Epithelial cell of esophagus (primary cell): ENCODE measurements at regions not wholly inside any gene's neighbourhood (a gene's known extent, or its start where the extent isn't known, plus 50 kb on each side); places are given as distances from the start of the nearest gene placed in this dataset.

Source experiments
- DNase-seq: peaks from one replicate; pipeline ENCODE4 v3.0.0; 2010; ENCODE audit warnings: low read depth
- H3K4me3 ChIP-seq: 2 replicates; pipeline ENCODE4 v1.5.1; 2011; ENCODE audit warnings: mild to moderate bottlenecking, low read length, control low read depth
- CTCF ChIP-seq: IDR thresholded peaks from 2 replicates; pipeline ENCODE4 v1.5.1; 2011; ENCODE audit warnings: low read depth, mild to moderate bottlenecking, low read length, control low read depth, inconsistent platforms; ENCODE audit not compliant: insufficient read depth; ENCODE audit errors: missing control alignments

DNA sequence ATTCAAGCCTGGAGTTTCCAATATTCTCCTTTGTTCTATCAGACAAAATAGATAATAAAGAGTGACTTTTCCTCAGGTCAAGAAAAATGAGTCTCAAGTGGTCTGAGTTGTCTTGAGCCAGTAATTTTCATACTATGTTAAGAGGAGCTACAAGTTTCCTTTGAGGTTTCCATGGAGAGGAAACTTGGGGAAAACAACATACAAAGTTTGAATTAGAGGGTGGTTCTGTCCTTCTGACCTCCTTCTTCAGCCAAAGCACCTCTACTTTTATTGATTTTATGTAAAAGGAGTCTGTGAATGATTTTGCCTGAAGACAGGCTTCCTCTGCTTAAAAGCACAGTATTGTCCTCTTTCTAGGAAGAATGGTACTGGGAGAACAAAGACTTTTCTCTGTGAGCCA lies 497.2 kb upstream of the PKN2 start:
- H3K4me3 ChIP-seq, result no peak overlapping the region
- TF ChIP-seq CTCF, result no peak
- DNase-seq, result no peak

DNA sequence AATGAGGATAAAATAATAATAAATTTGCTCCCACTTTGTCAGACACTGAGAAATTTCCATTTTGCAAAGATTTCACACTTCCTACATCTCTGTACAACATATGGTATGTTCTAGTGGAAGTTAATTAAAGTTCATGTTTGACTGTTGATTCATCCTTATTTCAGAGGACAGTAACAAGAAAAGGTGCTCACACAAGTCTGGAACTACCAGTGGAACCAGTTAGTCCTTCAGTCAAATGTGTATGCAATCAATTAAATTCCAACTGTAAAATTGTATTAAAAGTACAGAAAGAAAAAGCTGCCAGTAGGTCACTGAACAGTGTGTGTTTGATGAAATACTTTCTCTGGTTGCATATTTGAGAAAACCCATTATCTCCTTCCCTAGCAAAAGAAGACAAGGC lies 496.0 kb upstream of the PKN2 start:
- DNase-seq, result peak; percentile 64
- H3K4me3 ChIP-seq, result no peak overlapping the region
- TF ChIP-seq CTCF, result no peak

GRCh38 chr1:88189525-88189924 lies 494.5 kb upstream of the PKN2 start:
- TF ChIP-seq CTCF, result no peak
- DNase-seq, result peak; percentile 58
- no peak overlapping the region for H3K4me3 ChIP-seq

GRCh38 chr1:88191917-88192316 lies 492.2 kb upstream of the PKN2 start:
- no peak overlapping the region for H3K4me3 ChIP-seq
- no peak for TF ChIP-seq CTCF
- no peak for DNase-seq

GRCh38 chr1:88194542-88194941 lies 489.5 kb upstream of the PKN2 start:
- TF ChIP-seq CTCF, result no peak
- no peak for DNase-seq

DNA sequence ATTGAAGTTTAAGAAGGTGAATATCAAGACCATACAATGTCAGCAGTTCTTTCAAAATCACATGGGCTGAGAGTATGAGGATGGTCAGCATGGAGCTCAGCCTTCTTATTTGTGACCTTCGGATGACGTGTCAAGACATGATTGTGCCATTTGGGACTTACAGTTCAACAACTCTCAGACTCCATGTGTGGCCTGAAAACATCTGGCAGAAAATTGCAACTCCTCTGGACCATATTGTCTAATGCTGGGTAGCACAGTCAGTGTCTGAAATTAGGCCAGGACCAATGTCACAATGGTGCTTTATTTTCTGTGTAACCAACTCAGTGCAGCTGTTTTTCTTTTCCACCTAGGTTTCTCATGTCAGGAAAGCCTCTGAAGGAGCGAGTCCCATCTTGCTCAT lies 483.5 kb upstream of the PKN2 start:
- DNase-seq, result no peak
- no peak for TF ChIP-seq CTCF
- no peak overlapping the region for H3K4me3 ChIP-seq

More at GRCh38 chr1:88194542-88194941, 489.5 kb upstream of the PKN2 start:
- no peak overlapping the region for H3K4me3 ChIP-seq

- no peak overlapping the region for H3K4me3 ChIP-seq
- no peak for TF ChIP-seq CTCF
- DNase-seq, result no peak
Measured at GRCh38 chr1:88204111-88204510, 480.0 kb upstream of the PKN2 start.
